Keratinocyte (primary cell): ENCODE measurements at regions not wholly inside any gene's neighbourhood (a gene's known extent, or its start where the extent isn't known, plus 50 kb on each side); places are given as distances from the start of the nearest gene placed in this dataset.

ENCODE experiments used
- DNase-seq: peaks from one replicate; pipeline ENCODE4 v3.0.0-alpha.2; 2011; ENCODE audit warnings: low read depth, missing footprints, low spot score
- FAIRE-seq: peaks from 2 replicates; lab custom pipeline; 2011; peaks lifted over from hg19 to GRCh38; lab: Jason Lieb, UNC
- H2AFZ ChIP-seq: 2 replicates; pipeline ENCODE4 v1.6.0; 2012; ENCODE audit warnings: low read length, control low read depth, inconsistent platforms; ENCODE audit not compliant: control insufficient read depth
- H3K27ac ChIP-seq: 2 replicates; pipeline ENCODE4 v1.5.1; 2011; ENCODE audit warnings: low read length; ENCODE audit not compliant: control insufficient read depth, insufficient read depth
- H3K27me3 ChIP-seq: 3 replicates; pipeline ENCODE4 v1.6.0; 2011; ENCODE audit warnings: low read length; ENCODE audit not compliant: control insufficient read depth, insufficient read depth; ENCODE audit errors: extremely low read depth
- H3K36me3 ChIP-seq, 2 experiments: 2 replicates in 1 of 2; 3 replicates in 1 of 2; pipeline ENCODE4 v1.5.1; 2011; ENCODE audit warnings: low read length in 2 of 2, mild to moderate bottlenecking in 1 of 2; ENCODE audit not compliant: control insufficient read depth in 2 of 2, insufficient read depth in 2 of 2; ENCODE audit errors: extremely low read depth in 1 of 2
- H3K4me1 ChIP-seq: 3 replicates; pipeline ENCODE4 v1.5.1; 2011; ENCODE audit warnings: low read length; ENCODE audit not compliant: control insufficient read depth, insufficient read depth; ENCODE audit errors: extremely low read depth
- H3K4me2 ChIP-seq: 3 replicates; pipeline ENCODE4 v1.6.0; 2011; ENCODE audit warnings: low read depth, low read length; ENCODE audit not compliant: control insufficient read depth, insufficient read depth; ENCODE audit errors: extremely low read depth
- H3K4me3 ChIP-seq, 3 experiments: fragments of 200-600 bp in 1 of 3; sonication (generic) in 1 of 3; 2 replicates in 2 of 3; 3 replicates in 1 of 3; pipeline ENCODE4 v1.5.1; 2011 to 2016; ENCODE audit warnings: low read length in 3 of 3, mild to moderate bottlenecking in 3 of 3, control low read depth in 2 of 3, inconsistent platforms in 1 of 3, low read depth in 1 of 3, mixed read lengths in 1 of 3, mixed run types in 1 of 3, moderate library complexity in 1 of 3; ENCODE audit not compliant: control insufficient read depth in 2 of 3, insufficient read depth in 2 of 3; ENCODE audit errors: extremely low read depth in 1 of 3
- H3K79me2 ChIP-seq: 2 replicates; pipeline ENCODE4 v1.6.0; 2012; ENCODE audit warnings: low read length; ENCODE audit not compliant: control insufficient read depth, insufficient read depth
- H3K9ac ChIP-seq: 3 replicates; pipeline ENCODE4 v1.6.0; 2011; ENCODE audit warnings: low read length; ENCODE audit not compliant: control insufficient read depth, insufficient read depth; ENCODE audit errors: extremely low read depth
- H3K9me1 ChIP-seq: 3 replicates; pipeline ENCODE4 v1.6.0; 2011; ENCODE audit warnings: low read length; ENCODE audit not compliant: control insufficient read depth, insufficient read depth; ENCODE audit errors: extremely low read depth
- H3K9me3 ChIP-seq: 2 replicates; pipeline ENCODE4 v1.5.1; 2012; ENCODE audit warnings: low read depth, low read length; ENCODE audit not compliant: control insufficient read depth
- H4K20me1 ChIP-seq: 3 replicates; pipeline ENCODE4 v1.6.0; 2011; ENCODE audit warnings: low read length; ENCODE audit not compliant: control insufficient read depth, insufficient read depth; ENCODE audit errors: extremely low read depth
- EZH2 ChIP-seq: IDR thresholded peaks from one replicate; pipeline ENCODE4 v1.6.1; 2012; ENCODE audit warnings: inconsistent platforms, mild to moderate bottlenecking, low read length, moderate library complexity
- dilution Hi-C: fragments of 300-500 bp; cut with MboI; formaldehyde crosslinking; loops from one replicate; pipeline ENCODE4 v1.7.0; 2020; ENCODE audit warnings: low sequenced_read_pairs; ENCODE audit not compliant: extremely low pct_ligation_motif_present
- TF ChIP-seq, protein P1 (sequence below), 3 experiments: IDR thresholded peaks in 1 of 3; conservative IDR thresholded peaks in 1 of 3; optimal IDR thresholded peaks in 1 of 3; 2 replicates in 2 of 3; 3 replicates in 1 of 3; pipeline versions ENCODE3 to v1.5.1; 2011; ENCODE audit warnings: low read length in 3 of 3, mild to moderate bottlenecking in 3 of 3, moderate library complexity in 2 of 3, control low read depth in 1 of 3, inconsistent platforms in 1 of 3; ENCODE audit not compliant: insufficient read depth in 2 of 3; ENCODE audit errors: extremely low read depth in 1 of 3

GRCh38 chr1:5711956-5712645 lies 280.1 kb downstream of the NPHP4 start:
- dilution Hi-C loops: no loop called here
- H3K27me3 ChIP-seq: no peaks in the 10 kb centered on the region
- no peaks in the 10 kb centered on the region for H3K9me3 ChIP-seq

GRCh38 chr1:5711079-5711478 lies 281.1 kb downstream of the NPHP4 start:
- Histone ChIP-seq H3K27ac (no peak overlapping the region), H3K4me1 (peaks cover 7% of the 10 kb centered on the region), H3K27me3 (no peaks in the 10 kb centered on the region), H2AFZ (no peak overlapping the region), H3K36me3 (no peaks in the 10 kb centered on the region), H3K4me3 (no peak overlapping the region), H3K9me1 (no peaks in the 10 kb centered on the region), H3K9me3 (no peaks in the 10 kb centered on the region), H3K79me2 (no peaks in the 10 kb centered on the region), H4K20me1 (no peaks in the 10 kb centered on the region), H3K4me2 (no peak overlapping the region), H3K9ac (no peak overlapping the region)
- no peak for TF ChIP-seq EZH2
- TF ChIP-seq, protein P1, sequence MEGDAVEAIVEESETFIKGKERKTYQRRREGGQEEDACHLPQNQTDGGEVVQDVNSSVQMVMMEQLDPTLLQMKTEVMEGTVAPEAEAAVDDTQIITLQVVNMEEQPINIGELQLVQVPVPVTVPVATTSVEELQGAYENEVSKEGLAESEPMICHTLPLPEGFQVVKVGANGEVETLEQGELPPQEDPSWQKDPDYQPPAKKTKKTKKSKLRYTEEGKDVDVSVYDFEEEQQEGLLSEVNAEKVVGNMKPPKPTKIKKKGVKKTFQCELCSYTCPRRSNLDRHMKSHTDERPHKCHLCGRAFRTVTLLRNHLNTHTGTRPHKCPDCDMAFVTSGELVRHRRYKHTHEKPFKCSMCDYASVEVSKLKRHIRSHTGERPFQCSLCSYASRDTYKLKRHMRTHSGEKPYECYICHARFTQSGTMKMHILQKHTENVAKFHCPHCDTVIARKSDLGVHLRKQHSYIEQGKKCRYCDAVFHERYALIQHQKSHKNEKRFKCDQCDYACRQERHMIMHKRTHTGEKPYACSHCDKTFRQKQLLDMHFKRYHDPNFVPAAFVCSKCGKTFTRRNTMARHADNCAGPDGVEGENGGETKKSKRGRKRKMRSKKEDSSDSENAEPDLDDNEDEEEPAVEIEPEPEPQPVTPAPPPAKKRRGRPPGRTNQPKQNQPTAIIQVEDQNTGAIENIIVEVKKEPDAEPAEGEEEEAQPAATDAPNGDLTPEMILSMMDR (optimal IDR thresholded peaks at IDR 0.05 in 1 of 3, IDR thresholded peaks at IDR 0.05 in 1 of 3, conservative IDR thresholded peaks at IDR 0.05 in 1 of 3; ENCODE audit: extremely low read depth in 1 of 3, insufficient read depth in 2 of 3, low read length in 3 of 3): no peak
- dilution Hi-C loops: no loop called here
- FAIRE-seq: no peak
- no peak for DNase-seq

More at GRCh38 chr1:5711956-5712645, 280.1 kb downstream of the NPHP4 start:
- H3K9ac ChIP-seq: no peak overlapping the region
- H3K79me2 ChIP-seq: no peaks in the 10 kb centered on the region
- no peaks in the 10 kb centered on the region for H3K9me1 ChIP-seq
- no peaks in the 10 kb centered on the region for H4K20me1 ChIP-seq
- no peak overlapping the region for H3K27ac ChIP-seq
- H3K4me1 ChIP-seq: peaks cover 7% of the 10 kb centered on the region
- no peak overlapping the region for H3K4me2 ChIP-seq
- no peaks in the 10 kb centered on the region for H3K36me3 ChIP-seq
- H3K4me3 ChIP-seq: no peak overlapping the region
- TF ChIP-seq, protein P1 (optimal IDR thresholded peaks at IDR 0.05 in 1 of 3, IDR thresholded peaks at IDR 0.05 in 1 of 3, conservative IDR thresholded peaks at IDR 0.05 in 1 of 3; ENCODE audit: extremely low read depth in 1 of 3, insufficient read depth in 2 of 3, low read length in 3 of 3): no peak
- TF ChIP-seq EZH2: no peak
- no peak overlapping the region for H2AFZ ChIP-seq
- no peak for FAIRE-seq
- no peak for DNase-seq
